Liver (tissue), 8 donors: ENCODE measurements at regions not wholly inside any gene's neighbourhood (a gene's known extent, or its start where the extent isn't known, plus 50 kb on each side); places are given as distances from the start of the nearest gene placed in this dataset.

Experiments
- DNase-seq: peaks from one replicate; pipeline ENCODE4 v3.0.0-alpha.2; 2017; ENCODE audit warnings: low spot score
- H3K27ac ChIP-seq, 2 donors: one replicate each; pipeline ENCODE4 v1.7.0; 2013; ENCODE audit warnings: inconsistent platforms in 2 of 2, low read length in 2 of 2, control low read depth in 1 of 2, low read depth in 1 of 2, mild to moderate bottlenecking in 1 of 2
- H3K27me3 ChIP-seq, 4 donors: one replicate each; pipeline versions ENCODE4 v1.6.1 to v1.7.0; 2013; ENCODE audit warnings: low read length in 3 of 4, inconsistent platforms in 1 of 4, mild to moderate bottlenecking in 1 of 4, moderate library complexity in 1 of 4; ENCODE audit not compliant: control insufficient read depth in 4 of 4, insufficient read depth in 4 of 4
- H3K36me3 ChIP-seq, 4 donors: one replicate each; pipeline versions ENCODE4 v1.6.1 to v1.7.0; 2013; ENCODE audit warnings: low read length in 3 of 4, mild to moderate bottlenecking in 3 of 4, low read depth in 1 of 4, moderate library complexity in 1 of 4; ENCODE audit not compliant: control insufficient read depth in 4 of 4, insufficient read depth in 3 of 4
- H3K4me1 ChIP-seq, 4 donors: one replicate each; pipeline versions ENCODE4 v1.6.1 to v1.7.0; 2013; ENCODE audit warnings: low read length in 3 of 4, mild to moderate bottlenecking in 3 of 4, moderate library complexity in 1 of 4; ENCODE audit not compliant: control insufficient read depth in 4 of 4, insufficient read depth in 4 of 4
- H3K4me3 ChIP-seq, 3 donors: one replicate each; pipeline versions ENCODE4 v1.6.1 to v1.7.0; 2013; ENCODE audit warnings: low read length in 3 of 3, control low read depth in 1 of 3, low read depth in 1 of 3, mild to moderate bottlenecking in 1 of 3
- H3K9ac ChIP-seq, 2 donors: one replicate each; pipeline ENCODE4 v1.7.0; 2013; ENCODE audit warnings: low read length in 2 of 2, mild to moderate bottlenecking in 2 of 2, moderate library complexity in 2 of 2, control low read depth in 1 of 2, low read depth in 1 of 2
- H3K9me3 ChIP-seq, 4 donors: one replicate each; pipeline versions ENCODE4 v1.6.1 to v1.7.0; 2013; ENCODE audit warnings: low read length in 3 of 4; ENCODE audit not compliant: control insufficient read depth in 4 of 4
- FOXA1 ChIP-seq: IDR thresholded peaks from 2 replicates; pipeline ENCODE4 v1.6.1; 2016; ENCODE audit warnings: antibody characterized with exemption
- FOXA2 ChIP-seq: IDR thresholded peaks from 2 replicates; pipeline ENCODE4 v1.6.1; 2016; ENCODE audit warnings: antibody characterized with exemption
- HNF4A ChIP-seq, 2 donors: conservative IDR thresholded peaks; 2 replicates each; pipeline ENCODE4 v1.6.1; 2016; ENCODE audit warnings: antibody characterized with exemption in 2 of 2, mild to moderate bottlenecking in 2 of 2
- JUND ChIP-seq, 2 donors: IDR thresholded peaks; 2 replicates each; pipeline ENCODE4 v1.6.1; 2016; ENCODE audit warnings: antibody characterized with exemption in 2 of 2
- NR2F2 ChIP-seq: IDR thresholded peaks from 2 replicates; pipeline ENCODE4 v1.6.1; 2016; ENCODE audit warnings: antibody characterized with exemption
- RAD21 ChIP-seq, 2 donors: IDR thresholded peaks; 2 replicates each; pipeline ENCODE4 v1.6.1; 2016; ENCODE audit warnings: antibody characterized with exemption in 2 of 2, mild to moderate bottlenecking in 2 of 2
- RXRA ChIP-seq, 2 donors: IDR thresholded peaks; 2 replicates each; pipeline ENCODE4 v1.6.1; 2017 to 2018; ENCODE audit warnings: antibody characterized with exemption in 2 of 2, mild to moderate bottlenecking in 1 of 2
- TAF1 ChIP-seq: conservative IDR thresholded peaks from 2 replicates; pipeline ENCODE4 v1.6.1; 2016; ENCODE audit warnings: antibody characterized with exemption, mild to moderate bottlenecking
- YY1 ChIP-seq: IDR thresholded peaks from 2 replicates; pipeline ENCODE4 v1.6.1; 2016; ENCODE audit warnings: antibody characterized with exemption, mild to moderate bottlenecking
- WGBS: extraction: QIAGEN DNeasy Blood & Tissue Kit; methylation state at CpG from one replicate; pipeline ENCODE4 v1.1.7; 2013; 5-methylcytosine and 5-hydroxymethylcytosine counted together
- TF ChIP-seq, protein P1 (sequence below): IDR thresholded peaks from 2 replicates; pipeline ENCODE4 v1.6.1; 2016; ENCODE audit warnings: antibody characterized with exemption
- TF ChIP-seq, protein P2 (sequence below): fragments of 150-350 bp; IDR thresholded peaks from 2 replicates; pipeline ENCODE4 v1.5.1; 2017; ENCODE audit warnings: improper control_type of control experiment, low read depth, low read length; ENCODE audit not compliant: missing input control
- TF ChIP-seq, protein P3 (sequence below): IDR thresholded peaks from 2 replicates; pipeline ENCODE4 v1.6.1; 2016; ENCODE audit warnings: antibody characterized with exemption
- donor health status: healthy.
- donor health status: healthy.
- donor health status: healthy.
- donor health status: healthy.
- donor health status: healthy.

DNA sequence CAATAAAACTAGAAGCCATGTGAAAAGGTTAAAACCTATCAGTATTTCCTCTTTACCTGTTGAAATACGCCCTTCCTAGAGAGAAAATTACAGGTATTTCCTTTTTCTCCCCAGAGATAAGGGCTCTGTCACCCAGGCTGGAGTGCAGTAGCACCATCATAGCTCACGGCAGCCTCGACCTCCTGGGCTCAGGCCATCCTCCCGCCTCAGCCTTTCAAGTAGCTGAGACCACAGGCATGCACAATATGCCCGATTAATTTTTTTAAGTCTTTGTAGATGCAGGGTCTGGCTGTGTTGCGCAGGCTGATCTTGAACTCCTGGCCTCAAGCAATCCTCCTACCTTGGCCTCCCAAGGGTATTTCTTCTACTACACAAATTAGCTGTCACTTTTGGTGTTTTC lies 154.4 kb downstream of the HNRNPD start:
- 83% methylated on average over 6 of the region's 6 CpGs for WGBS
- TF ChIP-seq, protein P1, sequence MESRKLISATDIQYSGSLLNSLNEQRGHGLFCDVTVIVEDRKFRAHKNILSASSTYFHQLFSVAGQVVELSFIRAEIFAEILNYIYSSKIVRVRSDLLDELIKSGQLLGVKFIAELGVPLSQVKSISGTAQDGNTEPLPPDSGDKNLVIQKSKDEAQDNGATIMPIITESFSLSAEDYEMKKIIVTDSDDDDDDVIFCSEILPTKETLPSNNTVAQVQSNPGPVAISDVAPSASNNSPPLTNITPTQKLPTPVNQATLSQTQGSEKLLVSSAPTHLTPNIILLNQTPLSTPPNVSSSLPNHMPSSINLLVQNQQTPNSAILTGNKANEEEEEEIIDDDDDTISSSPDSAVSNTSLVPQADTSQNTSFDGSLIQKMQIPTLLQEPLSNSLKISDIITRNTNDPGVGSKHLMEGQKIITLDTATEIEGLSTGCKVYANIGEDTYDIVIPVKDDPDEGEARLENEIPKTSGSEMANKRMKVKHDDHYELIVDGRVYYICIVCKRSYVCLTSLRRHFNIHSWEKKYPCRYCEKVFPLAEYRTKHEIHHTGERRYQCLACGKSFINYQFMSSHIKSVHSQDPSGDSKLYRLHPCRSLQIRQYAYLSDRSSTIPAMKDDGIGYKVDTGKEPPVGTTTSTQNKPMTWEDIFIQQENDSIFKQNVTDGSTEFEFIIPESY, result no peak
- TF ChIP-seq JUND (IDR thresholded peaks at IDR 0.05), result no peak
- TF ChIP-seq, protein P2, sequence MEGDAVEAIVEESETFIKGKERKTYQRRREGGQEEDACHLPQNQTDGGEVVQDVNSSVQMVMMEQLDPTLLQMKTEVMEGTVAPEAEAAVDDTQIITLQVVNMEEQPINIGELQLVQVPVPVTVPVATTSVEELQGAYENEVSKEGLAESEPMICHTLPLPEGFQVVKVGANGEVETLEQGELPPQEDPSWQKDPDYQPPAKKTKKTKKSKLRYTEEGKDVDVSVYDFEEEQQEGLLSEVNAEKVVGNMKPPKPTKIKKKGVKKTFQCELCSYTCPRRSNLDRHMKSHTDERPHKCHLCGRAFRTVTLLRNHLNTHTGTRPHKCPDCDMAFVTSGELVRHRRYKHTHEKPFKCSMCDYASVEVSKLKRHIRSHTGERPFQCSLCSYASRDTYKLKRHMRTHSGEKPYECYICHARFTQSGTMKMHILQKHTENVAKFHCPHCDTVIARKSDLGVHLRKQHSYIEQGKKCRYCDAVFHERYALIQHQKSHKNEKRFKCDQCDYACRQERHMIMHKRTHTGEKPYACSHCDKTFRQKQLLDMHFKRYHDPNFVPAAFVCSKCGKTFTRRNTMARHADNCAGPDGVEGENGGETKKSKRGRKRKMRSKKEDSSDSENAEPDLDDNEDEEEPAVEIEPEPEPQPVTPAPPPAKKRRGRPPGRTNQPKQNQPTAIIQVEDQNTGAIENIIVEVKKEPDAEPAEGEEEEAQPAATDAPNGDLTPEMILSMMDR, result no peak
- no peak for TF ChIP-seq TAF1
- no peak for TF ChIP-seq FOXA2
- no peak for TF ChIP-seq HNF4A (conservative IDR thresholded peaks at IDR 0.05)
- TF ChIP-seq RAD21 (IDR thresholded peaks at IDR 0.05), result no peak
- TF ChIP-seq YY1, result no peak
- no peak for TF ChIP-seq RXRA (IDR thresholded peaks at IDR 0.05)
- TF ChIP-seq, protein P3, sequence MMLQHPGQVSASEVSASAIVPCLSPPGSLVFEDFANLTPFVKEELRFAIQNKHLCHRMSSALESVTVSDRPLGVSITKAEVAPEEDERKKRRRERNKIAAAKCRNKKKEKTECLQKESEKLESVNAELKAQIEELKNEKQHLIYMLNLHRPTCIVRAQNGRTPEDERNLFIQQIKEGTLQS, result no peak
- H3K4me1 ChIP-seq, result no peaks in the 10 kb centered on the region
- H3K27ac ChIP-seq, result no peak overlapping the region
- H3K36me3 ChIP-seq, result no peaks in the 10 kb centered on the region
- no peaks in the 10 kb centered on the region for H3K27me3 ChIP-seq
- DNase-seq, result no peak
- H3K9me3 ChIP-seq, result no peaks in the 10 kb centered on the region
- no peak overlapping the region for H3K9ac ChIP-seq
- H3K4me3 ChIP-seq, result no peak overlapping the region

DNA sequence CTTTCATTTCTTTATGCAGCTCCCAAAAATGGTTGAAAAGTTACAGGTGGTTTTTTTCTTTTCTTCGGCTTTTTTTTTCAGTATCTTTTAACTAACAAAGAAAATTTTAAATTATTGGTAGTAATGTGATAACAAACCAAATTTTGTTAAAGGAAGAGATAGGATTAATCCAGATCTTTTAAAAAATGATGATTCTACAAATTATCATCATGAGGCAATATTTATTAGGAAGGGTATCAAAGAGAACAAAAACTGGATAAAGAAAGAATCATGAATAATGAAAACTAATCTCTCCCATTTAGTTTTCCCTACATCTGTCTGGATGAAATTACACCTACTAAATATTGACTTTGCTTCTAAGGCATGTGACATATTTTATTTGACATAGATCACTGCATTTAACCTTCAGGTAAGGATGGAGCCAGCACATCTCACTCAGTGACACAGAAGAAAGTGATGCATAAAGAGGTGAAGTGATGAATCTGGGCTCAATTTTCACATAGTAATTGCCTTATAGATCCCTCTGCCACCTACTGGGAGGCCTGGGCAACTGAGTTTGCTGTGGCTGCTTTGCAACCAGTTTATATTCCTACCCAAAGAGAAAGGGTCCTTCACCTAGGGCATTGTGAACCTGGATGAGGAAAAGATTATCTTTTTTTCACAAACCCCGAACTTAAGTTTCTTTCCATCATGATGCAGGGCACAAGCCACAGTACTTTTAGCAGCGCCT lies 155.6 kb downstream of the HNRNPD start:
- no peak overlapping the region for H3K27ac ChIP-seq
- WGBS, result 86% methylated on average over 3 of the region's 3 CpGs
- H3K9ac ChIP-seq, result no peak overlapping the region
- H3K27me3 ChIP-seq, result no peaks in the 10 kb centered on the region
- H3K4me1 ChIP-seq, result no peaks in the 10 kb centered on the region
- H3K4me3 ChIP-seq, result no peak overlapping the region
- no peaks in the 10 kb centered on the region for H3K36me3 ChIP-seq
- TF ChIP-seq NR2F2 (no peak), FOXA1 (no peak), RAD21 (IDR thresholded peaks at IDR 0.05) (peak in 1 of 2 donors; percentile 45), JUND (IDR thresholded peaks at IDR 0.05) (no peak)
- TF ChIP-seq, protein P2, result peak; percentile 14
- TF ChIP-seq, protein P1, result no peak
- no peaks in the 10 kb centered on the region for H3K9me3 ChIP-seq
- DNase-seq, result no peak
